Neutrophil (primary cell): ENCODE measurements at regions not wholly inside any gene's neighbourhood (a gene's known extent, or its start where the extent isn't known, plus 50 kb on each side); places are given as distances from the start of the nearest gene placed in this dataset.

Experiments
- H3K27ac ChIP-seq: fragments of 200-600 bp; sonication (generic); 2 replicates; pipeline ENCODE4 v1.5.1; 2016; ENCODE audit warnings: mild to moderate bottlenecking, moderate library complexity
- H3K27me3 ChIP-seq: fragments of 200-600 bp; sonication (generic); 2 replicates; pipeline ENCODE4 v1.6.0; 2016; ENCODE audit warnings: mild to moderate bottlenecking
- H3K36me3 ChIP-seq: fragments of 200-600 bp; sonication (generic); 2 replicates; pipeline ENCODE4 v1.5.1; 2017
- H3K4me1 ChIP-seq, 2 experiments: fragments of 200-600 bp in 1 of 2; sonication (generic) in 1 of 2; 1 replicate in 1 of 2; 2 replicates in 1 of 2; pipeline versions ENCODE4 v1.5.1 to v1.6.1; 2013 to 2016; ENCODE audit warnings: low read depth in 1 of 2, low read length in 1 of 2, mild to moderate bottlenecking in 1 of 2, moderate library complexity in 1 of 2; ENCODE audit not compliant: control insufficient read depth in 1 of 2, insufficient read depth in 1 of 2
- H3K4me3 ChIP-seq, 2 experiments: fragments of 200-600 bp in 1 of 2; sonication (generic) in 1 of 2; 1 replicate in 1 of 2; 2 replicates in 1 of 2; pipeline ENCODE4 v1.5.1; 2013 to 2016; ENCODE audit warnings: low read depth in 1 of 2, low read length in 1 of 2, mild to moderate bottlenecking in 1 of 2, moderate library complexity in 1 of 2
- H3K9me3 ChIP-seq: fragments of 200-600 bp; sonication (generic); 2 replicates; pipeline ENCODE4 v1.5.1; 2016
- TF ChIP-seq, protein P1 (sequence below): fragments of 200-600 bp; sonication (generic); IDR thresholded peaks from 2 replicates; pipeline ENCODE4 v1.5.1; 2016; ENCODE audit warnings: antibody characterized with exemption

DNA sequence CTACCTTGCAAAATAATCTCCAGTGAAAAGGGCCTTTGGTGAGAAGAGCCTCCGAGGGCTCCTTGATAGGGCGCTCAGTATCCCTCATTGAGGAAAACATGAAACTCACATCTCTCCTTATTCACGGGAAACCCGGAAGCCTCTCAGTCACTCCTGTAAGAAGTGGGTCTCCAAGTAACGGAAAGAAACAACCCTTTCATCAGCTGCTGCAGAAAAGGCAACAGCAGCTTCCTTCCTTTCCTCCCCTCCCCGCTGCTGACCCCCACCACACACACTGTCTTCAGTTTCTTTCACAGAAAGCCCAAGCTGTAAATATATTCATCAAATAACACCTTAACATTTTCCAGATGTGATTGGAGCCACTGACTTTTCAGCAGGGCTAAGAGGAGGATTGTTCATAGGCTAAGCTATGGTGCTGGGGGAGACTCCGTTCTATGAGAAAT, 81.4 kb downstream of the C9orf152 start:
- Histone ChIP-seq H3K36me3 (no peaks in the 10 kb centered on the region), H3K27ac (no peak overlapping the region), H3K4me3 (no peak overlapping the region), H3K4me1 (peaks cover 36 to 55% of the 10 kb centered on the region in 2 experiments), H3K9me3 (no peaks in the 10 kb centered on the region), H3K27me3 (no peaks in the 10 kb centered on the region)
- TF ChIP-seq, protein P1, sequence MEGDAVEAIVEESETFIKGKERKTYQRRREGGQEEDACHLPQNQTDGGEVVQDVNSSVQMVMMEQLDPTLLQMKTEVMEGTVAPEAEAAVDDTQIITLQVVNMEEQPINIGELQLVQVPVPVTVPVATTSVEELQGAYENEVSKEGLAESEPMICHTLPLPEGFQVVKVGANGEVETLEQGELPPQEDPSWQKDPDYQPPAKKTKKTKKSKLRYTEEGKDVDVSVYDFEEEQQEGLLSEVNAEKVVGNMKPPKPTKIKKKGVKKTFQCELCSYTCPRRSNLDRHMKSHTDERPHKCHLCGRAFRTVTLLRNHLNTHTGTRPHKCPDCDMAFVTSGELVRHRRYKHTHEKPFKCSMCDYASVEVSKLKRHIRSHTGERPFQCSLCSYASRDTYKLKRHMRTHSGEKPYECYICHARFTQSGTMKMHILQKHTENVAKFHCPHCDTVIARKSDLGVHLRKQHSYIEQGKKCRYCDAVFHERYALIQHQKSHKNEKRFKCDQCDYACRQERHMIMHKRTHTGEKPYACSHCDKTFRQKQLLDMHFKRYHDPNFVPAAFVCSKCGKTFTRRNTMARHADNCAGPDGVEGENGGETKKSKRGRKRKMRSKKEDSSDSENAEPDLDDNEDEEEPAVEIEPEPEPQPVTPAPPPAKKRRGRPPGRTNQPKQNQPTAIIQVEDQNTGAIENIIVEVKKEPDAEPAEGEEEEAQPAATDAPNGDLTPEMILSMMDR: no peak

DNA sequence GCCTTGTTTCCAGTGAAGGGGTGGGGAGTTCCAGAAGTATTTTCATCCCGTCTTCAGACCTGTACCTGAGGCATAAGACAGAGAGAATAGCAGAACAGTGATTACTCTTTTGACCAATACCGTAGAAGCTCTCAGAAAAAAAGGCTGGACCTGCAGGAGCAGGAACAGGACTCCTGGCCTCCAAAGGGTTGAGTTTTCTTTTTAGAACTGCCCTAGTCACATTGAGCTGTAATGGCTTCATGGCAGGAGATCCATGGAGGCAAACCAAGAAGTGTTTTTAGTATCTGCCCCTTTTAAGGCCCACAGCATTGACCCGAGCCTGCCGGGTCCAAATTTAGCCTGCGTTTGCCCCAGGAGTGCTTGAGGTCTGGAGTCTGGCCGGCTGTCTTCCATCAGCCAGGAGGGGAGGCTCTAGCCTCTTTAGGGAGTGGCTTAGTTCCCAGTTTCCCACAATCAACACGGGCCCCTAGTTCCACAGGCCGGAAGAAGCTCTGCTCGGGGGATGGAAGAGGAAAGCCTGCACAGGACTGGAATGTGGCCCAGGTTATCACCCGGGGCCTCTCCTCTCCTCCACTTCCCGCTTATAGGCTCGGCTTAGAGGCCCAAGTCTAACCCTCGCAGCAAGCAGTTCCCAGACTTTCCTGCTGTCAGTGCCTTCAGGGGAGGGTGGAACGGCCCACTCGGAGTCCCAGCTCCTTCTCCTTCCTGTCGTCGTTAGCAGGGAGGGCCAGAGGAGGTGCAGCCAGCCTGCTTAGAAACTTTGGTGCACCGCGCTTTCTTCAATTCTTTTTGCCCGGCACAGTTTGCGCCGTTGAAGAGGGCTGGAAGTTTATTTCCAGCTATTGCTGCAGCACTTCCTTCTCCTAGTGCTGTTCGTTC, 80.7 kb downstream of the C9orf152 start:
- Histone ChIP-seq H3K27ac (no peak overlapping the region), H3K4me1 (peaks cover 36 to 59% of the 10 kb centered on the region in 2 experiments), H3K9me3 (no peaks in the 10 kb centered on the region), H3K27me3 (no peaks in the 10 kb centered on the region), H3K4me3 (peak overlapping the region in 1 of 2 experiments; percentile 19), H3K36me3 (no peaks in the 10 kb centered on the region)
- TF ChIP-seq, protein P1: no peak

DNA sequence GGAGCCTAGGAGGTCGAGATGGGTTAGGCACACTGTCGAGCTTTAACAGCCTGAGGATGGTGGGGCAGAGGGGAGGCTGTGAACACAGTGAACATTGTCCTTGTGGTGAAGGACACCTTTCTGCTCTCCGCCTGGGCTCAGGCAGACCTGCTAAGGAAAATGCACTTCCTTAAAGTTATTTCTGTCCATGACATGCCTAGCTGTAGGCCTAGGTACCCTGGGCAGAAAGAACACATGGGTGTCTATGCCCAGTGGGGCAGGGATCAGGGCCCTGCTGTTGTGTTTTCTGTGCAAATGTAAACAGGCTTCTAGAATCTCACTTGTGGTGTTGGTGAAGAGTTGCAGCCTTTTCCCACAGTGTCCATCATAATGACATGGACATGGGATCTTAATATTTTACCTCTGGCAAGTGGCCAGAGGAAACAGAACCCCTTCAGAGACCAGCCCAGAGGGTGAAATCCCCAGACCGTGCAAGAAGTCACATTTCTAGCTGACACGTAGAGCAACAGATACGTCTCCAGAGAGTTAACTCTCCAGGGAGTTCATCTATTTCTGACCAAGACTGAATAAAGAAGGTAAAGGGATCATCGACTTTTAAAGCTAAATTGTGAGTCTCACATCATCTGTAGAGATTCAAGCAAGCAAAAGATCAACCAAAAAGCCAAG, 79.2 kb downstream of the C9orf152 start:
- Histone ChIP-seq H3K9me3 (no peaks in the 10 kb centered on the region), H3K27me3 (no peaks in the 10 kb centered on the region), H3K36me3 (no peaks in the 10 kb centered on the region), H3K4me1 (peaks cover 41 to 64% of the 10 kb centered on the region in 2 experiments), H3K27ac (no peak overlapping the region), H3K4me3 (no peak overlapping the region)
- TF ChIP-seq, protein P1: no peak

DNA sequence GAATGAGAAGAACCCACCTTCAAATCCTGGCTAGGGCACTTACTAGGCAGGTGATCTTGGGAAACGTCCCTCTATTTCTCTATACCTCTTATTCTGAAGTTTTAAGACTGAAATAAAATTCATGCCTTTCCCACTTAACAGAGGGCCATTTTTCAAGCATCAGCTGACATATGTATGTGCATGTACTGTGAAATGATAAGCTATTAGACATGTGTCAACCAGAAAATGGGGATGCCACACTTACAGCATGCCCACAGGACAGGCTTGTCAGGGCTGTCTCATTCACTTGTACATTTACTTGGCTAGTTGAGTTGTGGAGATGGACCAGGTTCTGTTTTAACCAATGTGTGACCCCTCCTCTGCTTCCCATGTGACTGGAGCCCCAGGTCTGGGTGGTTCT, 78.5 kb downstream of the C9orf152 start:
- H3K27me3 ChIP-seq: no peaks in the 10 kb centered on the region
- peaks cover 41 to 64% of the 10 kb centered on the region in 2 experiments for H3K4me1 ChIP-seq
- H3K36me3 ChIP-seq: no peaks in the 10 kb centered on the region
- TF ChIP-seq, protein P1: no peak
- no peak overlapping the region for H3K27ac ChIP-seq
- no peak overlapping the region for H3K4me3 ChIP-seq
- H3K9me3 ChIP-seq: no peaks in the 10 kb centered on the region

DNA sequence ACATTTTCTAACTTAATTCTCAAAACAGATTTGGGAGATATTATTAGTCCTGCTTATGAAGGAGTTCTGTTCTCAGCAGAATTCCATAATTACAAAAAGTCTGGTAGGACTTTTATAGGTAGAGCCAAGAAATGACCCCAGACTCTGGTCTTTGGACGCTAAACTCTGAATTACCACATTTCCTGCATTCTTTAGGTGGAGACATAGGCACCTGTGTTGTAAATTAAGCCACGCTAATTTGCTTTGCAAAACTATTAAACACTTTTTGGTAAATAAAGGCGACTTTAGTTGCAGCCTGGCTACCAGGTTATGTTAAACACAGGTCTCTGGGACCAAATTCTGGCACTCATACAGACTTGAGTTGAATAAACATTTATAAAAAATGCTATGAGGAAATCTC, 77.7 kb downstream of the C9orf152 start:
- H3K27me3 ChIP-seq: no peaks in the 10 kb centered on the region
- no peak overlapping the region for H3K27ac ChIP-seq
- TF ChIP-seq, protein P1: no peak
- H3K4me3 ChIP-seq: no peak overlapping the region
- peaks cover 41 to 64% of the 10 kb centered on the region in 2 experiments for H3K4me1 ChIP-seq
- no peaks in the 10 kb centered on the region for H3K9me3 ChIP-seq
- no peaks in the 10 kb centered on the region for H3K36me3 ChIP-seq
